Hepatocyte (in vitro differentiated cells): ENCODE measurements at regions not wholly inside any gene's neighbourhood (a gene's known extent, or its start where the extent isn't known, plus 50 kb on each side); places are given as distances from the start of the nearest gene placed in this dataset.

Experiments used
- EZH2 ChIP-seq: fragments of 200-600 bp; sonication (generic); IDR thresholded peaks from 2 replicates; pipeline ENCODE4 v1.6.1; 2016; ENCODE audit warnings: antibody characterized with exemption, mild to moderate bottlenecking, borderline replicate concordance
- EZH2phosphoT487 ChIP-seq: fragments of 200-600 bp; sonication (generic); IDR thresholded peaks from one replicate; pipeline ENCODE4 v1.6.1; 2018; ENCODE audit warnings: antibody characterized with exemption, mild to moderate bottlenecking, low read depth, moderate library complexity; ENCODE audit not compliant: unreplicated experiment, severe bottlenecking
- TF ChIP-seq, protein P1 (sequence below): fragments of 200-600 bp; sonication (generic); IDR thresholded peaks from 2 replicates; pipeline ENCODE4 v1.5.1; 2016; ENCODE audit warnings: antibody characterized with exemption, mild to moderate bottlenecking; ENCODE audit not compliant: poor library complexity

DNA sequence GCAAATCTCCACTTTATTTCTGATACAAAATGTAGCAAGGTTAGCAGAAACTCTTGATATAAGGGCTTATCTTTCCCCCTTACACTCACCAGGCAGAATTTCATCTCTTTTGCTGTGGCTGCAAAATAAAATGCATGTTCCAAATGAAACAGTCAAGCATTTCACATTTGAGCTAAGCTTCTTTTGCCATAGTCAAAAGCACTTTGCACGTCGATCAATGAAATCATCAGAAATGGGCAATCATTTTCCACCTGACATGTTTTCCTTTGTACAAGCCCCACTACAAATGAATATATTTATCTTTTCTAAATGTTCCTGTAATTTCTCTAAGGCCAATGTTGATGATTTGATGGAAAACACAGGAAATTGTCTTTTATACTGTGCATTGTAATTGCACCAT is 178.4 kb downstream of the ANKRD50 start:
- TF ChIP-seq, protein P1, sequence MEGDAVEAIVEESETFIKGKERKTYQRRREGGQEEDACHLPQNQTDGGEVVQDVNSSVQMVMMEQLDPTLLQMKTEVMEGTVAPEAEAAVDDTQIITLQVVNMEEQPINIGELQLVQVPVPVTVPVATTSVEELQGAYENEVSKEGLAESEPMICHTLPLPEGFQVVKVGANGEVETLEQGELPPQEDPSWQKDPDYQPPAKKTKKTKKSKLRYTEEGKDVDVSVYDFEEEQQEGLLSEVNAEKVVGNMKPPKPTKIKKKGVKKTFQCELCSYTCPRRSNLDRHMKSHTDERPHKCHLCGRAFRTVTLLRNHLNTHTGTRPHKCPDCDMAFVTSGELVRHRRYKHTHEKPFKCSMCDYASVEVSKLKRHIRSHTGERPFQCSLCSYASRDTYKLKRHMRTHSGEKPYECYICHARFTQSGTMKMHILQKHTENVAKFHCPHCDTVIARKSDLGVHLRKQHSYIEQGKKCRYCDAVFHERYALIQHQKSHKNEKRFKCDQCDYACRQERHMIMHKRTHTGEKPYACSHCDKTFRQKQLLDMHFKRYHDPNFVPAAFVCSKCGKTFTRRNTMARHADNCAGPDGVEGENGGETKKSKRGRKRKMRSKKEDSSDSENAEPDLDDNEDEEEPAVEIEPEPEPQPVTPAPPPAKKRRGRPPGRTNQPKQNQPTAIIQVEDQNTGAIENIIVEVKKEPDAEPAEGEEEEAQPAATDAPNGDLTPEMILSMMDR, result no peak
- TF ChIP-seq EZH2 (no peak), EZH2phosphoT487 (no peak)
